Transverse colon (tissue), 4 donors: ENCODE measurements at regions not wholly inside any gene's neighbourhood (a gene's known extent, or its start where the extent isn't known, plus 50 kb on each side); places are given as distances from the start of the nearest gene placed in this dataset.
"Not testable (repeated sequence)": the region's sequence is repeated elsewhere in the genome, so short reads cannot be mapped to it uniquely, and the experiment has no call there.

Experiments used
- DNase-seq: peaks from one replicate; pipeline ENCODE4 v3.0.0-alpha.2; 2019
- H3K27ac ChIP-seq, 4 donors: fragments of 200-600 bp; sonication (generic); 2 replicates each; pipeline ENCODE4 v1.5.1; 2016 to 2018; ENCODE audit warnings: inconsistent platforms in 4 of 4
- H3K27me3 ChIP-seq: fragments of 200-600 bp; sonication (generic); 2 replicates; pipeline ENCODE4 v1.5.1; 2017; ENCODE audit warnings: inconsistent platforms
- H3K36me3 ChIP-seq, 4 donors: fragments of 200-600 bp; sonication (generic); 2 replicates each; pipeline ENCODE4 v1.5.1; 2017 to 2019; ENCODE audit warnings: inconsistent platforms in 4 of 4
- H3K4me1 ChIP-seq, 4 donors: fragments of 200-600 bp; sonication (generic); 2 replicates each; pipeline ENCODE4 v1.5.1; 2017 to 2020; ENCODE audit warnings: inconsistent platforms in 4 of 4
- H3K4me3 ChIP-seq, 4 donors: fragments of 200-600 bp; sonication (generic); 1 replicate in 1 of 4; 2 replicates in 3 of 4; pipeline versions ENCODE4 v1.5.1 to v1.6.1; 2017 to 2019; ENCODE audit warnings: inconsistent platforms in 4 of 4
- H3K9me3 ChIP-seq, 2 donors: fragments of 200-600 bp; sonication (generic); 2 replicates each; pipeline ENCODE4 v1.5.1; 2017 to 2019; ENCODE audit warnings: inconsistent platforms in 2 of 2
- EP300 ChIP-seq: sonication (generic); formaldehyde crosslinking; IDR thresholded peaks from one replicate; pipeline ENCODE4 v1.6.1; 2017; ENCODE audit warnings: antibody characterized with exemption, low read depth
- POLR2A ChIP-seq: fragments of 450-650 bp; IDR thresholded peaks from one replicate; pipeline ENCODE4 v1.6.1; 2016; ENCODE audit warnings: antibody characterized with exemption, mild to moderate bottlenecking, moderate library complexity
- POLR2AphosphoS5 ChIP-seq, 3 donors: sonication (generic); formaldehyde crosslinking; IDR thresholded peaks; one replicate each; pipeline ENCODE4 v1.6.1; 2016; ENCODE audit warnings: antibody characterized with exemption in 3 of 3
- WGBS, 2 donors: methylation state at CpG; one replicate each; pipeline ENCODE4 v1.1.5; 2018; ENCODE audit warnings: low coverage in 1 of 2; 5-methylcytosine and 5-hydroxymethylcytosine counted together
- in situ Hi-C, 4 donors: fragments of 200-750 bp; cut with MboI; loops; one replicate each; pipeline versions ENCODE4 v1.15.0 to v1.15.1; 2017; ENCODE audit warnings: low sequenced_read_pairs in 3 of 4, low pct_ligation_motif_present in 1 of 4, low pct_unique_long_range_greater_than_20kb in 1 of 4
- intact Hi-C: fragments of 100-400 bp; cut with DNase I; formaldehyde crosslinking; loops from one replicate; pipeline ENCODE4 v1.15.1; 2023; ENCODE audit warnings: low total_unique reads
- TF ChIP-seq, protein P1 (sequence below), 5 experiments: fragments of 200-600 bp in 3 of 5; fragments of 450-650 bp in 2 of 5; sonication (generic) in 3 of 5; IDR thresholded peaks; 1 replicate in 2 of 5; 2 replicates in 3 of 5; pipeline ENCODE4 v1.5.1; 2016 to 2017; ENCODE audit warnings: antibody characterized with exemption in 5 of 5, inconsistent platforms in 3 of 5, mild to moderate bottlenecking in 2 of 5, moderate library complexity in 1 of 5

DNA sequence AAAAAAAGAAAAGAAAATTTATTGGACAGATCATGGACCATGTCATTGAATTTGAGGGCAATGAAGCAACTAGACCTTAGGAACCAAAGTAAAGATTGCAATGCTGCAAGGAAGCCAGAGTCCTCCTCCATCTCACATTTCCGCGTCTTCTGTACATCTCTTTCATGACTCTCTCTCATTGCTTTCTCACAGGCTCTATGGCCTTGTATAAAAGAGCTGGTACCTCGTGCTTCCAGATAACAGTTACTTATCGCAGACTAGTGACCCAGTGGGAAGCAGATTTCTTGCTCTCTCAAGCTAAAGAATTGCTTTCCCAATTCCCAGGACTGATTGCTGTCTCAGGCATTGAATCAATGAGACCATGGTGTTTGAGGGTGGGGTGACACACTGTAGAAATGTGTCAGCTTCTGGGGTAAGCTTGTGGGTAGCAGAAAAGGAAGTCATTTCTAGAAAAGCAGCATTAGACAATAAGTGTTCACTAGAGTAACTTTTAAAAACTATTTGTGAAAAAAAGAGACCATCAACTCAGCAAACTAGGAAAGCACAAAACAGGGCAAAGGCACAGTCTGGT lies 635.3 kb downstream of the UTRN start:
- Histone ChIP-seq H3K27me3 (no peaks in the 10 kb centered on the region), H3K4me1 (no peaks in the 10 kb centered on the region), H3K4me3 (no peak overlapping the region), H3K9me3 (no peaks in the 10 kb centered on the region), H3K27ac (no peak overlapping the region), H3K36me3 (no peaks in the 10 kb centered on the region)
- no peak for DNase-seq
- intact Hi-C loops (no loop called here), in situ Hi-C loops (no loop called here)
- TF ChIP-seq, protein P1, sequence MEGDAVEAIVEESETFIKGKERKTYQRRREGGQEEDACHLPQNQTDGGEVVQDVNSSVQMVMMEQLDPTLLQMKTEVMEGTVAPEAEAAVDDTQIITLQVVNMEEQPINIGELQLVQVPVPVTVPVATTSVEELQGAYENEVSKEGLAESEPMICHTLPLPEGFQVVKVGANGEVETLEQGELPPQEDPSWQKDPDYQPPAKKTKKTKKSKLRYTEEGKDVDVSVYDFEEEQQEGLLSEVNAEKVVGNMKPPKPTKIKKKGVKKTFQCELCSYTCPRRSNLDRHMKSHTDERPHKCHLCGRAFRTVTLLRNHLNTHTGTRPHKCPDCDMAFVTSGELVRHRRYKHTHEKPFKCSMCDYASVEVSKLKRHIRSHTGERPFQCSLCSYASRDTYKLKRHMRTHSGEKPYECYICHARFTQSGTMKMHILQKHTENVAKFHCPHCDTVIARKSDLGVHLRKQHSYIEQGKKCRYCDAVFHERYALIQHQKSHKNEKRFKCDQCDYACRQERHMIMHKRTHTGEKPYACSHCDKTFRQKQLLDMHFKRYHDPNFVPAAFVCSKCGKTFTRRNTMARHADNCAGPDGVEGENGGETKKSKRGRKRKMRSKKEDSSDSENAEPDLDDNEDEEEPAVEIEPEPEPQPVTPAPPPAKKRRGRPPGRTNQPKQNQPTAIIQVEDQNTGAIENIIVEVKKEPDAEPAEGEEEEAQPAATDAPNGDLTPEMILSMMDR (IDR thresholded peaks at IDR 0.05), result no peak
- no peak for TF ChIP-seq EP300
- TF ChIP-seq POLR2A, result no peak
- no peak for TF ChIP-seq POLR2AphosphoS5 (IDR thresholded peaks at IDR 0.05)
- 81 to 83% methylated on average over 3 to 4 of the region's 4 CpGs for WGBS, 2 donors

DNA sequence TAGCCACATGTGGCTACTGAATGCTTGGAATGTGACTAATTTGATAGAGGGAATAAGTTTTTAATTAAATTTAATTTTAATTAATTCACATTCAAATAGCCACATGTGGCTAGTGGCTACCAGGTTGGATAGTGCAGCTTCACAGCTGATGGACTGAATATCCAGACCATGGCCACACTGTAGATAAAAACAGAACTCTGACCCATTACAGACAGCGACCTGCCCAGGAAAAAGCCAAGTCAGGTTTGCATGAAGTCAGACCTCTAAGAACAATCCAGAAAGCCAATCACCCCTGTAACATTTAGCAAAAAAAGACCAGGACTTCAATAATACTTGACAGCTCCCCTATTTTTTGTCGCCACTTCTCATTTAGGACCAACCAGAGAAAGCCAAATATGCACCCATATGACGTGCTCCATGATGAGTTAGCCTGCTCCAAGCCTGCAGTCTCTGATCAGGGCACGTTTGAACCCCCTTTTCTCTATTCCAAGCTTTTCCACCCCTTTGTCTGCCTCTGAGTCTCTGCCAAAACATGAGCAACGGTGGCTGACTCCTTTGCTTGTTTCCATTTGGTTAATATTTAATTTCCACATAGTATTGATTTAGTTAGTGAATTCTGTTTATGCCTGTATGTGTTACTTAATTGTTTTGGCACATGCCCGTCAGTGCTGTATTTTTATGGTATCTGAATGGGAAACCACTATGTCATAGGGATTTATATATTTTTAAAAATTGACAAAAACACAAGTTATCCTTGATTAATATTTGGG lies 636.3 kb downstream of the UTRN start:
- in situ Hi-C loops, result no loop called here
- no peak overlapping the region for H3K27ac ChIP-seq

DNA sequence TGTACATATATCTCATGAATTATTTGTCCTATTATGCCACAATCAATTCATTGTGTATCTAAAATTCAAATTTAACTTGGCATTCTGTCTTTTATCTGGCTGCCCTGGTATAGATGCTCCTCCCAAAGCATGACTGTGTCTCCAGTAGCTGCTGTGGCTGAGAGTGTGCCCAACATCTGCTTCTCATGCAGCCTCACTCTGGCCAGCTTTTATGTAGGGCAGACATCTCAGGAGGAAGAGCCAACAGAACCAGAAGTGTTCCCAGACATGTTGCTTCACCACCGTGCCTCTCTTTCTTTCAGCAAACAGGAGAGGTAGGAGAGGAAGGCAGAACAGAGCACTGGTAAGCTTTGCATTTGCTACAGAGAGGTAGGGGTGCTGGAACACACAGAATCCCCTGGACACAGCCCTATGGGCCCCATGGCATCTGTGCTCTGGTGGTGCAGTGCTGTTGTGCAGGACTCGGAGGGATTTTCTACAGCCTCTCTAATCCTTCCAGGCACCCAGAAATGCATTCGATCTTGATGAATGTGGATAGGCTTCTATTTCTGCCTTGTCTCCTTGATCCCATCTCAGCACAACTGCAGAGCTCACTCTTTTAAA lies 637.1 kb downstream of the UTRN start:
- H3K4me1 ChIP-seq, result no peaks in the 10 kb centered on the region
- H3K27me3 ChIP-seq, result no peaks in the 10 kb centered on the region
- H3K27ac ChIP-seq, result no peak overlapping the region
- no peak overlapping the region for H3K4me3 ChIP-seq
- no peak for DNase-seq
- intact Hi-C loops, result no loop called here
- TF ChIP-seq POLR2A (no peak), POLR2AphosphoS5 (IDR thresholded peaks at IDR 0.05) (no peak), EP300 (no peak)
- TF ChIP-seq, protein P1 (IDR thresholded peaks at IDR 0.05), result no peak
- no peaks in the 10 kb centered on the region for H3K9me3 ChIP-seq
- no peaks in the 10 kb centered on the region for H3K36me3 ChIP-seq
- WGBS, 2 donors, result 75 to 77% methylated on average over 1 to 3 of the region's 3 CpGs
- in situ Hi-C loops, result no loop called here

More for the DNA sequence above, 636.3 kb downstream of the UTRN start:
- TF ChIP-seq EP300 (no peak), POLR2AphosphoS5 (IDR thresholded peaks at IDR 0.05) (no peak), POLR2A (no peak)
- TF ChIP-seq, protein P1 (IDR thresholded peaks at IDR 0.05), result no peak
- intact Hi-C loops, result no loop called here
- H3K27me3 ChIP-seq, result no peaks in the 10 kb centered on the region
- no peaks in the 10 kb centered on the region for H3K36me3 ChIP-seq
- WGBS, 2 donors, result 29 to 49% methylated on average over 6 of the region's 6 CpGs
- no peaks in the 10 kb centered on the region for H3K4me1 ChIP-seq
- H3K4me3 ChIP-seq, result no peak overlapping the region
- no peaks in the 10 kb centered on the region for H3K9me3 ChIP-seq
- DNase-seq, result no peak

DNA sequence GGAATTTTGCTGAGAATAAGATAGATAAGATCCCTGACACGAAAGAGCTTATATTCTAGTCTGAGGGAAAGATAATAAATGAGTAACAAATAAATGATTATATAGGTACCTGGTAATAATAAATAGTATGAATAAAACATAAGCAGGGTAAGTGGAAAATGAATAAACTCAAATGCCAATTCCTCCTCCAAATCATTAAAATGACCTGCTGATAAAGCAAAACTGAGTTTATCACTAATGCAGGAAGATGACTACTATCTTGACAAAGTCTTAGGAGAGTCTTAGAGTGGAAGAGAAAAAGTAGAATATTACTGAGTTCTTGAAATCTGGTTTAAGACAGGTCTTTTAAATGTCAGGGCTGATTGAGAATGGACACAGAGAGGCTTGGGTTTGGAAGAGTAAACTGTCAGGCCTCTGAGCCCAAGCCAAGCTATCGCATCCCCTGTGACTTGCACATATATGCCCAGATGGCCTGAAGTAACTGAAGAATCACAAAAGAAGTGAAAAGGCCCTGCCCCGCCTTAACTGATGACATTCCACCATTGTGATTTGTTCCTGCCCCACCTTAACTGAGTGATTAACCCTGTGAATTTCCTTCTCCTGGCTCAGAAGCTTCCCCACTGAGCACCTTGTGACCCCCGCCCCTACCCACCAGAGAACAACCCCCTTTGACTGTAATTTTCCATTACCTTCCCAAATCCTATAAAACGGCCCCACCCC lies 637.8 kb downstream of the UTRN start:
- H3K27me3 ChIP-seq, H3K4me1 ChIP-seq, DNase-seq, intact Hi-C loops, H3K36me3 ChIP-seq, H3K9me3 ChIP-seq, H3K27ac ChIP-seq, H3K4me3 ChIP-seq, in situ Hi-C loops: not testable (repeated sequence)
- 63 to 75% methylated on average over 4 to 5 of the region's 5 CpGs for WGBS, 2 donors

DNA sequence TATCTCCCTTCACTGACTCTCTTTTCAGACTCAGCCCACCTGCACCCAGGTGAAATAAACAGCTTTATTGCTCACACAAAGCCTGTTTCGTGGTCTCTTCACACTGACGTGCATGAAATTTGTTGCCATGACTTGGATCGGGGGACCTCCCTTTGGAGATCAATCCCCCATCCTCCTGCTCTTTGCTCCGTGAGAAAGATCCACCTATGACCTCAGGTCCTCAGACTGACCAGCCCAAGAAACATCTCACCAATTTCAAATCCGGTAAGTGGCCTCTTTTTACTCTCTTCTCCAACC lies 638.3 kb downstream of the UTRN start:
- H3K4me1 ChIP-seq, H3K9me3 ChIP-seq, DNase-seq, H3K36me3 ChIP-seq, in situ Hi-C loops, H3K27ac ChIP-seq, H3K4me3 ChIP-seq, intact Hi-C loops, H3K27me3 ChIP-seq: not testable (repeated sequence)
- WGBS, 2 donors, result 80 to 94% methylated on average over 2 to 5 of the region's 5 CpGs
